Suprapubic skin (tissue), 4 donors: ENCODE measurements at regions not wholly inside any gene's neighbourhood (a gene's known extent, or its start where the extent isn't known, plus 50 kb on each side); places are given as distances from the start of the nearest gene placed in this dataset.
A peak's percentile ranks its signal among the peaks of the same experiment; 100 is the strongest.
"Not testable (repeated sequence)": the region's sequence is repeated elsewhere in the genome, so short reads cannot be mapped to it uniquely, and the experiment has no call there.

Experiments
- DNase-seq, 2 donors: peaks; one replicate each; pipeline ENCODE4 v3.0.0-alpha.2; 2019; ENCODE audit warnings: low spot score in 2 of 2
- H3K27ac ChIP-seq: fragments of 200-600 bp; sonication (generic); one replicate; pipeline ENCODE4 v1.5.1; 2019
- H3K27me3 ChIP-seq: fragments of 200-600 bp; sonication (generic); one replicate; pipeline ENCODE4 v1.5.1; 2019
- H3K36me3 ChIP-seq: fragments of 200-600 bp; sonication (generic); one replicate; pipeline ENCODE4 v1.5.1; 2019
- H3K4me1 ChIP-seq: fragments of 200-600 bp; sonication (generic); one replicate; pipeline ENCODE4 v1.5.1; 2019
- H3K4me3 ChIP-seq: fragments of 200-600 bp; sonication (generic); one replicate; pipeline ENCODE4 v1.5.1; 2019; ENCODE audit warnings: mild to moderate bottlenecking
- H3K9me3 ChIP-seq: fragments of 200-600 bp; sonication (generic); one replicate; pipeline ENCODE4 v1.5.1; 2019
- WGBS: methylation state at CpG from one replicate; pipeline ENCODE4 v1.1.5; 2018; 5-methylcytosine and 5-hydroxymethylcytosine counted together
- TF ChIP-seq, protein P1 (sequence below), 2 donors: fragments of 200-600 bp in 1 of 2; fragments of 450-650 bp in 1 of 2; sonication (generic) in 1 of 2; IDR thresholded peaks; one replicate each; pipeline ENCODE4 v1.5.1; 2016 to 2019; ENCODE audit warnings: antibody characterized with exemption in 2 of 2, mild to moderate bottlenecking in 1 of 2, moderate library complexity in 1 of 2

- not testable (repeated sequence) for H3K4me3 ChIP-seq, H3K4me1 ChIP-seq, H3K36me3 ChIP-seq, H3K27me3 ChIP-seq, H3K9me3 ChIP-seq, H3K27ac ChIP-seq, DNase-seq
- WGBS, result 76% methylated on average over 9 of the region's 21 CpGs
These were observed 61.1 kb downstream of the DEFB131A start for GRCh38 chr4:9505341-9505740.

DNA sequence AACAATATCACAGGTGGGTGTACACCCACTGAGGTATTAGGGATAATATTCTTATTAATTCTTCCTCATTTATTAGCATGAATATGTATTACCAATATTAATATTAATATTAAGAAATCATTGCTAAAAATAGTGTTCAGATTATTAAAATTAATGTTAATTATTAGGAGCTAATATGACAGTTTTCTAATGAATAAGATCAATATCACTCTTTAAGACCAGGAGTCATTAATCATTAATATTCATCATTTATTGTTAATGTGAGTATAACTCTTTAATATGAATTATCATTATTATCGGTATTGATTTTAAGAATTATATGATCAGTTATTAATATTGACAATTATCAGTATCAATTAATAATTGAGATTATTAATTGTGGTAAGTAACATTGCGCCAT, 62.5 kb downstream of the DEFB131A start:
- not testable (repeated sequence) for DNase-seq, H3K27ac ChIP-seq, H3K4me3 ChIP-seq, H3K27me3 ChIP-seq, H3K9me3 ChIP-seq, H3K36me3 ChIP-seq, H3K4me1 ChIP-seq
- 93% methylated on average over 2 of the region's 2 CpGs for WGBS

DNA sequence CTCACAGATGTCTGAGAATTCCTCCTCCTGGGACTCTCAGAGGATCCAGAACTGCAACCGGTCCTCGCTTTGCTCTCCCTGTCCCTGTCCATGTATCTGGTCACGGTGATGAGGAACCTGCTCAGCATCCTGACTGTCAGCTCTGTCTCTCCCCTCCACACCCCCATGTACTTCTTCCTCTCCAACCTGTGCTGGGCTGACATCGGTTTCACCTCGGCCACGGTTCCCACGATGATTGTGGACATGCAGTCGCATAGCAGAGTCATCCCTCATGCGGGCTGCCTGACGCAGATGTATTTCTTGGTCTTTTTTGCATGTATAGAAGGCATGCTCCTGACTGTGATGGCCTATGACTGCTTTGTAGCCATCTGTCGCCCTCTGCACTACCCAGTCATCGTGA, 68.7 kb downstream of the DEFB131A start:
- H3K9me3 ChIP-seq, H3K36me3 ChIP-seq, H3K4me3 ChIP-seq, H3K4me1 ChIP-seq, H3K27me3 ChIP-seq, H3K27ac ChIP-seq, DNase-seq: not testable (repeated sequence)
- 85% methylated on average over 12 of the region's 12 CpGs for WGBS

GRCh38 chr4:9519631-9520030, 75.4 kb downstream of the DEFB131A start:
- WGBS, result 86% methylated on average over 9 of the region's 9 CpGs
- H3K36me3 ChIP-seq, H3K27ac ChIP-seq, H3K9me3 ChIP-seq, H3K27me3 ChIP-seq, H3K4me3 ChIP-seq, H3K4me1 ChIP-seq: not testable (repeated sequence)
- peak in 1 of 2 donors; percentile 65 for DNase-seq

GRCh38 chr4:9522903-9523302, 78.7 kb downstream of the DEFB131A start:
- not testable (repeated sequence) for H3K36me3 ChIP-seq, H3K4me1 ChIP-seq, H3K27me3 ChIP-seq, H3K27ac ChIP-seq, H3K9me3 ChIP-seq, H3K4me3 ChIP-seq, DNase-seq
- 94% methylated on average over 1 of the region's 1 CpG for WGBS

DNA sequence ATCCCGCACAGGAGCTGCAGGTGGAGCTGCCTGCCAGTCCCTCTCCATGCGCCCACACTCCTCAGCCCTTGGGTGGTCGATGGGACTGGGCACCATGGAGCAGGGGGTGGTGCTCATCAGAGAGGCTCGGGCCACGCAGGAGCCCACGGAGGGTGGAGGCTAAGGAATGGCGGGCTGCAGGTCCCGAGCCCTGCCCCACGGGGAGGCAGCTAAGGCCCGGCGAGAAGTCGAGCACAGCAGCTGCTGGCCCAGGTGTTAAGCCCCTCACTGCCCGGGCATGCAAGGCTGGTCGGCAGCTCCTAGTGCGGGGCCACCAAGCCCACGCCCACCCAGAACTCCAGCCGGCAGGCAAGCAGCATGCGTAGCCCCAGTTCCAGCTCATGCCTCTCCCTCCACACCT, 80.2 kb downstream of the DEFB131A start:
- not testable (repeated sequence) for DNase-seq, H3K4me1 ChIP-seq, H3K4me3 ChIP-seq, H3K27ac ChIP-seq, H3K9me3 ChIP-seq, H3K27me3 ChIP-seq, H3K36me3 ChIP-seq
- 86% methylated on average over 14 of the region's 18 CpGs for WGBS

DNA sequence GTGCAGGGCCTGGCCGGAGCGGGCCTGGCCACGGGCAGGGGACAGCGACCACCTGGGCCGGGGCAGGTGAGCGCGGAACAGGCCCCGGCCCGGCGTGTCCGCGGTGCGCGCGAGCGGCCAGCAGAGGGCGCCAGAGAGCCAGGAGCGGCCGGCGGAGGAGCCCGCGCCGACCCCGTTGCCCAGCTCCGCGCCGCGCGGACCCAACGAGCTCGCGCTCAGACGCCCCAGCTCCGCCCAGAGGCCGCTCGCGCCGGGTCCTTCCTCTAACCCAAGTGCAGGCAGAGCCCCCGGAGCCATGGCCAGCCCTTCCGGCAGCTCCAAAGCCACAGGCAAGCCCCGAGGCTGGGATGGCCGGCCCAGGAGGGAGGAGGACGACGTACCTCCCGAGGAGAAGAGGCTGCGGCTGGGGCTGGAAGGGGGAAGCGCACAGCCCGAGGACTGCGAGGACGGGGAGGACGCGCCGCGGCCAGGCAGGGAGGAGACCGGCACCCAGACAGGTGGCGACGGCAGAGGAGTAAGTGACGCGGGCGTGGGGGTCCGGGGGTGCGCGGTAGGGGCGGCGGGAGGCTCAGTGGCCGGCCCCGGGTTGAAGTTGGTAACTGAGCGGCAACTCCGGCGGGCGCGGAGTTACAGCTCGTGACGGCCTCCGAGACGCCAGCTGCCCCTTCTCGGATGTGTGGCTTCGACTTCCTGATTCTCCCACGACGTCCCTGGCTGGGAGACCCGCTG, 88.1 kb downstream of the DEFB131A start:
- peak; percentile 80 to 82 for DNase-seq
- H3K9me3 ChIP-seq, H3K27me3 ChIP-seq, H3K27ac ChIP-seq, H3K36me3 ChIP-seq: not testable (repeated sequence)
- TF ChIP-seq, protein P1, sequence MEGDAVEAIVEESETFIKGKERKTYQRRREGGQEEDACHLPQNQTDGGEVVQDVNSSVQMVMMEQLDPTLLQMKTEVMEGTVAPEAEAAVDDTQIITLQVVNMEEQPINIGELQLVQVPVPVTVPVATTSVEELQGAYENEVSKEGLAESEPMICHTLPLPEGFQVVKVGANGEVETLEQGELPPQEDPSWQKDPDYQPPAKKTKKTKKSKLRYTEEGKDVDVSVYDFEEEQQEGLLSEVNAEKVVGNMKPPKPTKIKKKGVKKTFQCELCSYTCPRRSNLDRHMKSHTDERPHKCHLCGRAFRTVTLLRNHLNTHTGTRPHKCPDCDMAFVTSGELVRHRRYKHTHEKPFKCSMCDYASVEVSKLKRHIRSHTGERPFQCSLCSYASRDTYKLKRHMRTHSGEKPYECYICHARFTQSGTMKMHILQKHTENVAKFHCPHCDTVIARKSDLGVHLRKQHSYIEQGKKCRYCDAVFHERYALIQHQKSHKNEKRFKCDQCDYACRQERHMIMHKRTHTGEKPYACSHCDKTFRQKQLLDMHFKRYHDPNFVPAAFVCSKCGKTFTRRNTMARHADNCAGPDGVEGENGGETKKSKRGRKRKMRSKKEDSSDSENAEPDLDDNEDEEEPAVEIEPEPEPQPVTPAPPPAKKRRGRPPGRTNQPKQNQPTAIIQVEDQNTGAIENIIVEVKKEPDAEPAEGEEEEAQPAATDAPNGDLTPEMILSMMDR (IDR thresholded peaks at IDR 0.05), result peak; percentile 47 to 96
- WGBS, result under 1% methylated on average over 16 of the region's 81 CpGs
- Histone ChIP-seq H3K4me3 (peak overlapping the region; percentile 61), H3K4me1 (peaks cover 11% of the 10 kb centered on the region)

DNA sequence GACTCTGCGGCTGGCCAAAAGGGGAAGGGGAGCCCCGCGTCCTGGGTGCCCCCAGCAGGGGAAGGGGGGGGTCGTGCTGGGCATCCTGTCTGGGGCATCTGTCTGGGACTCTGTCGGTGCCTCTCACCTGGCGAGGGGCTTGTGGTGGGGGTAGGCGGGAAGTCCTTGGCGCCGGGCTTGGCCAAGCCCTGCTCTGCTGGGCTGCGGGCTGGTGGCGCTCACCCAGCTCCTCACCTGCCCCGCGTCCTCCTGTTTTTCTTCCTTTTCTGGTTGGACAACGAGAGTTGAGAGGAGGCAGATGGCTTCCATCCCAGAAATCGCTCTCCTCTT, 88.6 kb downstream of the DEFB131A start:
- not testable (repeated sequence) for H3K27ac ChIP-seq, H3K27me3 ChIP-seq, DNase-seq, H3K36me3 ChIP-seq, H3K9me3 ChIP-seq
- WGBS, result 36% methylated on average over 6 of the region's 15 CpGs
- peak overlapping the region; percentile 61 for H3K4me3 ChIP-seq
- peaks cover 11% of the 10 kb centered on the region for H3K4me1 ChIP-seq

DNA sequence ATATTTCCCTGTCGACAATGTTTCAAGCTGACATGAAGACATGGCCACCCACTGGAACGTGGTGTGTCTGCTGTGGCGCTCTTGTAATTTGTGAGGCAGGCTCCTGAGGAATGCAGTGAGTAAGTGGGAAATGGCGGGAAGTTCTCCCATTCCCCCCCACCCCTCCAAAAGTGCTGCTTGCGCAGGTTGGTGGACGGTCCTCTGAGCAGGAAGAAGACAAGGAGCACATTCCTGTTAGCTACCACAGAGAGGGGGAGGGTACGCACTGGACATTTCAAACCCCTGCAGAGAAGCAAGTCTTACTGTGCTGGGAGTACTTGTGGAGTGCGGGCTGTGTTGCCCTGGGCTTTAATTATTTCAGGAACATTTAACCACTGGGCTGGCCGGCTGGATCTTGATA, 92.9 kb downstream of the DEFB131A start:
- not testable (repeated sequence) for H3K27ac ChIP-seq, DNase-seq, H3K4me3 ChIP-seq, H3K9me3 ChIP-seq, H3K4me1 ChIP-seq, H3K27me3 ChIP-seq, H3K36me3 ChIP-seq
- WGBS, result 58% methylated on average over 9 of the region's 9 CpGs

GRCh38 chr4:9539939-9540520, 95.8 kb downstream of the DEFB131A start:
- DNase-seq, H3K4me1 ChIP-seq, H3K36me3 ChIP-seq, H3K27ac ChIP-seq, H3K9me3 ChIP-seq, H3K4me3 ChIP-seq, H3K27me3 ChIP-seq: not testable (repeated sequence)
- 82% methylated on average over 5 of the region's 5 CpGs for WGBS

DNA sequence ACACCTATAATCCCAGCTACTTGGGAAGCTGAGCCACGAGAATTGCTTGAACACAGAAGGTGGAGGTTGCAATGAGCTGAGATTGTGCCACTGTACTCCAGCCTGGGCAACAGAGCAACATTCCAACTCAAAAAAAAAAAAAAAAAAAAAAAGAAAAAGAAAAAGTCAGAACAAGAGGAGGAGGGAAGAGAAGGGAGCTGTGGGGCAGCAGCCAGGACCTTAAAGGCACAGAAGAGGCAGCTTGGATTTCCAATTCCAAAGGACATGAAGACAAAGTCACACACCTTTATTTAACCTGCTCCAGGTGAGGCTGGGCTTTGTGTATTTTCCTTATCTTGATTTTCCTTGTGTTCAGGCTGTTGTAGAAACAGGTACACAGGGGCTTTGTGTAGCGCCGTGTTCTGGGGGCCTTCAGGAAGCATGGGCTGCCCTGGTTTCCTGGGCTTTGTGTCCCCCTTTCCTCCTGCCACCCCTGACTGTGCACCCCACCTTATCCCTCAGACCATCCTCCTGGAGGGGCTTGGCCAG, 97.2 kb downstream of the DEFB131A start:
- not testable (repeated sequence) for H3K27ac ChIP-seq
- 72% methylated on average over 3 of the region's 3 CpGs for WGBS

GRCh38 chr4:9544851-9545250, 100.6 kb downstream of the DEFB131A start:
- H3K4me3 ChIP-seq, DNase-seq: not testable (repeated sequence)
- 63% methylated on average over 2 of the region's 2 CpGs for WGBS

More for the DNA sequence above, 97.2 kb downstream of the DEFB131A start:
- H3K27me3 ChIP-seq, H3K36me3 ChIP-seq, H3K4me1 ChIP-seq, DNase-seq, H3K9me3 ChIP-seq, H3K4me3 ChIP-seq: not testable (repeated sequence)

GRCh38 chr4:9547470-9547869, 103.3 kb downstream of the DEFB131A start:
- not testable (repeated sequence) for H3K9me3 ChIP-seq, H3K4me1 ChIP-seq, DNase-seq, H3K4me3 ChIP-seq, H3K27ac ChIP-seq, H3K27me3 ChIP-seq, H3K36me3 ChIP-seq
- WGBS, result 79% methylated on average over 6 of the region's 6 CpGs

More at GRCh38 chr4:9544851-9545250, 100.6 kb downstream of the DEFB131A start:
- not testable (repeated sequence) for H3K4me1 ChIP-seq, H3K27ac ChIP-seq, H3K36me3 ChIP-seq, H3K27me3 ChIP-seq, H3K9me3 ChIP-seq
